Hindlimb muscle (tissue), 1 donor: ENCODE measurements at regions not wholly inside any gene's neighbourhood (a gene's known extent, or its start where the extent isn't known, plus 50 kb on each side); places are given as distances from the start of the nearest gene placed in this dataset.
"Not testable (repeated sequence)": the region's sequence is repeated elsewhere in the genome, so short reads cannot be mapped to it uniquely, and the experiment has no call there.

Experiments
- DNase-seq: peaks from one replicate; pipeline ENCODE4 v3.0.0-alpha.2; 2013

DNA sequence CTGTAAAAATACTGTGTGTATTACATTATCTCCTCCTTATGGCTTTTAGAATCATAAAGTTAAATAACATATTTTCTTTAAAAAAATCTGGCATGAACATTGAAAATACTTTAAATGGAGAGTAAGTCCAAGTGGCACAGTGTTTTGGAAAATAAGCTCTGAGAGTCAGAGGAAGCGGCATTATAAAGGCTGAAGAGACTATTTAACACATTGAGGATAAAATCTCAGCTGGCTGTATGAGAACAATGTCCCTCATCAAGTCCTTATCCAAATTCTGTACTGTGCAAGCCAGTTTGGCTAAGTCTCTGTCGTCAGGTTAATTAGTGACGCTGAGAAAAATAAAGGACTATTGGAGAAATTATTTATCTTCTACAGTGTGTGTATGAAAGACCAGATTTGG lies 245.5 kb downstream of the MFSD1 start:
- DNase-seq = no peak

DNA sequence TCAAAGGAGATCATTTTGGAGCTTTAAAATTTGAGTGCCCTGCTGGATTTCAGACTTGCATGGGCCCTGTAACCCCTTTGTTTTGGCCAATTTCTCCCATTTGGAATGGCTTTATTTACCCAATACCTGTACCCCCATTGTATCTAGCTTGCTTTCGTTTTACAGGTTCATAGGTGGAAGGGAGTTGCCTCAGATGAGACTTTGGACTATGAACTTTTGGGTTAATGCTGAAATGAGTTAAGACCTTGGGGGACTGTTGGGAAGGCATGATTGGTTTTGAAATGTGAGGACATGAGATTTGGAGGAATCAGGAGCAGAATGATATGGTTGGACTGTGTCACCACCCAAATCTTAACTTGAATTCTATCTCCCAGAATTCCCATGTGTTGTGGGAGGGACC lies 250.6 kb downstream of the MFSD1 start:
- DNase-seq = not testable (repeated sequence)

DNA sequence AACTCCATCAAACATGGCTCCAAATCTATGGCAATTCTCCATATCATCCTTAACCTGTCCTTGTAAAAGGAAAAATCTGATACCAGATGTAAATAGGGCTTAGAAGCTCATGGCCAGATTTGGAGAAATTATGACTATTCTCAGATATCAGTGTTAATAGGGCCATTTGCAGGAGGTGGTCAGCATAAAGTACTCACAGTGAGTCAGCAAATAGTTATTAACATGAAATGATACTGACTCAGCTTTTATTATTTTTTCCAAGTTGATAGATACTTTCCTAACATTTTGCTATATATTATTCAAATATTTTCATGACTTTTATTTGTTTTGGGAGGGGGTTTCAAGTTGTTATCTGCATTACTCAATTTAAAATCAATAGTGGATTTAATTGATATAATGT lies 255.8 kb downstream of the MFSD1 start:
- DNase-seq = no peak

DNA sequence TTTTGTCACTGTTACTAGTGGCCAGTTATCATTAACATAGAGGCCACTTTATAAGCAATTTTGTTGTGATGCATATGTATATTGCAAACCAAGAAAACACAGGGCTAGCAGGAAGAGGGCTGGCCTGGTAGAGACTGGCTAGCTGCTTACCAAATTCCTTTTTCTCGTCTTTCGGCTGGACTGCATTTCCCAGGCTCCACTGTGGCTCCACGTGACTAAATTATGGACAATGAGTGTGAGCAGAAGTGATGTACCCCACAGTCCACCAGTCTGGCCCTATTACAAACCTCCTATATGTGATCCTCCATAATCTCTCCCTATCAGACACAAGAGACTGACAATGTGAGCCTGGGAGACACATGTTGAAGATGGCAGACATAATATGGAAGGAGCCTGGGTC lies 257.0 kb downstream of the MFSD1 start:
- DNase-seq = no peak

DNA sequence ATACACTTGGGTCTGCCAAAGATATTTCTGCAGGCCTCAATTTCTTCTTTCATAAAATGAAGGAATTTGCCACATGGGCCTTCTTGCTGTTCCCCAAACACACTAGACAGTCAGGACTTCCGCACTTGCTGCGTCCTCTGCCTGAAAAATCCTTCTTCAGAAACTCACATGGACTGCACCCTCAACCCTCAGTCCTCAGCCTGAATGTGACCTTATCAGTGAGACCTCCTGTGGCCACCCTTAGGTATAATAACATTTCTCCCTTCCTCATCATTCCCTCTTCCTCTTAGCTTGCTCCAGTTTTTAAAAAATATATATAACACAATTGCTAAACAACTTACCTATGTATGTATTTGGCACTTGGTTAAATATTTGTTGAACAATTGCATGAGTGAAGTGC lies 257.5 kb downstream of the MFSD1 start:
- no peak for DNase-seq

DNA sequence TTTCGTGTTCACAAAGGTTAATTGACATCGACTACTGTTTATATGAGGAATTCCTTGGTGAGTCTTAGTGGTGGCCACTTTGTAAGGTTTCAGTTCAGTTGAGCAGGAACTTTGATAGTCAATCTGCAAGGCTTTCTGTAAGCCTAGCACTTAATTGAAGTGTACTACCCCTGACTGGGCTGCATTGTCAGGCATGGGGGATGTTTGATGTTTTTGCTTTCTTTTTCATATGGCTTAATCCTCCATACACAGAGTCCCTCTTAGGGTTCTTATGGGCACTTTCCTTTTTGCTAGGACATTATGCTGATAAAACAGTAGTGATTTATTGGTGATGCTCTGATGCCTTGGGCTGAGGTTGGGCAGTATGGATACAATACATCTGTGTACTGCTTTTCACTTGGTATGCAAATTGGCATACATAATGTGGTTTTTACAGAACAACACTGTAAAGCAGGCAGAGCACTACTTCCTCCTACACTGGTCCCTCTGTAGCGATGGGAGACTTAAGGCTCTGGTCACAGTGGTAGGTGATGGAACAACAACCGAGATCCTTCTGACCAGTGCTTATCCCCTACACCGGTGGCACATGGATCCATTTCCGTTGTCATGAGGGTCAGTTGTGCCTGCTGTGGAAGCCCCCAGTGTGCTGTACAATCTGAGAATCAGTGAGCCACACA lies 261.0 kb downstream of the MFSD1 start:
- no peak for DNase-seq

DNA sequence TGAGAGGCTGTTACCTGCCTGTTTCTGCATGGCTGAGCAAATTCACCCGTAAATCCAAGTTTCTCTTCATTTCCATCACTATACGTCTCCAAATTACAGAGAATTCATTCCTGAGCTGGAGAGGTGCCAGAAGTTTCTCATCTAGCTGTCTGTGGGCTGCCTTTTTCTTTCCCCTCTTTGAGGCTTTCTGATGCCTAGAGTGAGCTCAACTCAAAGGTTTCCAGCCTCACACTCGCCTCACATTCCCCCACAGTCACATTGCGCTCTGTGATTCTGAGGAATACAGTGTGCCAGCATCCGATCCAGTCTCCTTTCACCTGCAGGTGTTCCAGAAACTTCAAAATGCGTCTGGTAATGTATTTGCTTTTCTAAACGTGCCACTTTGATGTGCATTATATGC lies 267.2 kb downstream of the MFSD1 start, which contains the start of gene IQCJ:
Gene IQCJ, plus strand, starts transcription at position 229 of the 400 bp plus-strand sequence.
- no peak for DNase-seq

DNA sequence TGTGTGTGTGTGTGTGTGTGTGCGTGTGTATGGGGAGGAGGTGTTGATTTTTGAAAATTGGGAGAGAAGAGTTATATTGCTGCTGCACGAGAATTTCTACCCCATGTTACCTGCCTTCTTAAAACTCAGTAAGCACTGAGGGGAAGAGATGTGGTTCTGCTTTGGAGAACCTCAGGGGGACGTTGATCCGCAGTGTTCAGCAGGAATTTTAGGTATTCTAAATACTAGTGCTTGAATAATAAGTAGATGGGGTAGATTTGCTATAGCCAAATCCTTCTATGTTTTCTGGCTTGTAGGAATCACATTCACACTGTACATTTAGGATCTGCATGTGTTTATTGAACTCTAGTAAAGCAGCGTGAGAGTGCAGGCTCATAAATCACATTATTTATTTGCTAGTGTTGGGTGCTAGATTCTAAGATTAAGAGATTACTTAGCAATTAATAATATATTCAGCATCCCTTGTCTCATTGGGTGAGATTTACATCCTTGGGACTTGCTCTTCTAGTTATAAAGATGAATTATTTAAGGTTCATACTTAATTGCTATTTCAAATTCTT lies 268.1 kb downstream of the MFSD1 start:
- no peak for DNase-seq

DNA sequence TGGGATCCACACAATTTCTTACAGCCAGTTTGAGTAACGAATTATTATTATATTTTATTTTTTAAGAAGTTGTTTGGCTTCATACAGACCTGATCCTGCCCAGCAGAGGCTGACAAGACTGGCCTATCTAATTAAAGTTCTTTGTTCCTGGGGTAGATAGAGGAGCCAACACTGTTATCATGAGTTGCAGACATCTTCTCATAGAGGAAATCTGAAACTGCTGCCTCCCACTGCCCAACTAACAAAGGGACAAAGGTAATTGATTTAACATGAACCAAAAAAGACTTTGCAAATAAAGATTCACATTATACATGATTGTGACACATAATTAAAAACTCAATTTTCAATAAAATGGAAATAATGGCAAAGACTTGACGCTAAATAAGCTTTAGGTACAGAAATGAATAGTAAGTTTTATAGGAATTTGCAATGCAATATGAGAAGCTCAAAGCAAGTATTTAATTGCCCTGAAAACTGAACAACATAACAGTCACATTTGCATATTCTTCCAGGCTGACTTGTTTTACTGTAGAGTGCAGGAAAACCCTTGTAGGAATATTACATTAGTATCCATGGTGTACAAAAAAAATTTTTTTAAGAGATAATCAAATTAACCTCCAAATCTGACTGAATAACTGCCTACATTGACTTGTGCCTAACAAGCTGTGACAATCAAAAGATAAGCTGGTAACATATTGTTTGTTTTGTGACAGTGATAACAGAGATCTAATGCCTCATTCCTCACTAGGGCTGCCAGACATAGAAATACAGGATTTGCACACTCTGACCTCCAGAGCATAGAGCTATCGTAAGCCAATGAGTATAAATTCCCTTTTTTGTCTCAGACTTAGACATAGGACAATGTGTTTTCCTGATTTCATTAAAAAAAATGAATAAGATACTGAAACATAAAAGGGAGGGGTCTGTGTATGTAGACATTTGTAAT lies 273.2 kb downstream of the MFSD1 start:
- DNase-seq = no peak

DNA sequence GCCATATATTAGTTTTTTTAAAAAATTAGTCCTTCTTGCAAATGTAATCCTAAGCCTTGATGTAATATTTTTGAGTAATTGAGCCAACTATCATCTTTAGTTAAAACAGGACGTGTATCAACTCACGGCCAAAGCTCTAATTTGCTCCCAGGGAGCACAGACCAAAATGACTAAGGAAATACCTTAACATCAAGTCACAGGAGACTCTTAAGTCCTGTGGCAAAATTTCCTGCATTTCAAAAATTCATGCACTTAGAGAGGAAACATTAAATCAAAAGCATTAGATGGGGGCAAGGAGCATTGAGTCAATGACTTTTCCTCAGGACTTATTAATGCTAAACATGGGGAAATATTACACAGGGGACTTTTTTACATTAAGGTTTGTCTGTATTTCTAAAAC lies 276.0 kb downstream of the MFSD1 start:
- DNase-seq = no peak

DNA sequence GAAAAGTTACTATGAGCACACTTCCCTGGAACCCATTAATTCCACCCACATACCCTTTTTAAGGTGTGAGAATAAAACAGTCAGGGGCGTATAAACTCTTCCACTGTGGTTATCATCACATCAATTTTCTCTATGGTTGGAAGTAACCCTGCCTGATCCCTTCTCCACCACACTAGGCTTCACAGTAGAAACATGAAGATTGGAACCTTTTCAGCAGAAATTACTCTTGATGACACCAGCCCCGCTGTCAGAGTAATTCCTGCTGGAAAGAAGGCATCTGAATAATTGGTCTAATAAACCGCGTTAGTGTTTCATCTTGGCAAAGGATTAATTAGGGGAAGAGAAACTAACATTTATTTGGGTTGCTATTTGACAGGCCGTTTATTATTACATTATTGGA lies 278.4 kb downstream of the MFSD1 start:
- DNase-seq = no peak

DNA sequence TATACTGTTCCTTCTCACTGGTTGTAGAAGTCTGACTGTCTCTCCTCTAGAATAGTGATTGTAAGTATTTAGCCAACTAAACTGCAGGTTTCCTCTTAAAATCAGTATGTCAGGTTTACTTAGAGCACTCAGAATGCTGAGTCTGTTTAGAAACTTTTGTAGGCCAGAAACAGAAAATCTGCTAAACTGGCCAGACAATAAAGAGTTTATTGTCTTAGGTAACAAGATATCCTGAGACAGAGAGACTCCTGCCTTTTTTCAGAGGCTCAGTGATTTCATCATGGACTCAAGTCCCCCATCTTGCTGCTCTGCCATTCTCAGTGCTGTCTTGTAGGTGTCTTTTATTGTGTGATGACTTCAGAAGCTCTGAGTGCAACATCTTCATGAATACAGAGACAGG lies 279.0 kb downstream of the MFSD1 start:
- no peak for DNase-seq

DNA sequence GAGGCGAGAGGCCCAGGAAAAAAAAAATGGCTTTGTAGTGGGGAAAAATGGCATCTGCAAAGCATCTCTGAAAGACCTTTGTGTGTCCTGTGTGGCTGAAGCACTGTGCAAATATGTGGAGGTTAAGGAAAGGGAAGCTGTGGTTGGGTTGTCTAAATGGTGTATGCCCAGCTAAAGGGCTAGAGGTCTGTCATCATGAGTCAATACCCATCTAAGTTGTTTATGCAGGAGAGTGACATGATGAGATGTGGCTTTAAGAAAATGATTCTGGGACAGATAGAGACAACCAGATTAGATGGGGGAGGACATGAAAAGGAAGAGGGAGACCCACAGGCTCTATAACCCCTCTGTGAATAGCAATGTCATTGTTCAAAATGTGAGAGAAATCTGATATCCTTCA lies 280.7 kb downstream of the MFSD1 start:
- no peak for DNase-seq

DNA sequence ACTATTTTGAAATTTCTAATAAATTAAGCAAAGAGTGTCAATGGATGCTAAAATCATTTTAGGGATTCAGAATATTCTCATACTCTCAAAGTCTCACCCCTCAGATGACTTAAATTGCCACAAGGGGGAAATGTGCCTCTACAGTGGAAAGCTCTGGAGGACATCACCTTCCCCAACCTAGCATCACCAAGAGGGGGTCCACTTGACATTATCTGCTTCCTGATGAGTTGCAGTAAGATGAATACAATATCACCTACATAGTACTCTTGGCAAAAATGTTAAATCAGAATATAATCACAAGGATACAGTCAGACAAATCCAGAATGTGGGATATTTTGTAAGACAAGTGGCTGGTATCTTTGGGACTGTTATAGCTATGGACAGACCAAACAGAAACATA lies 290.1 kb downstream of the MFSD1 start:
- no peak for DNase-seq

DNA sequence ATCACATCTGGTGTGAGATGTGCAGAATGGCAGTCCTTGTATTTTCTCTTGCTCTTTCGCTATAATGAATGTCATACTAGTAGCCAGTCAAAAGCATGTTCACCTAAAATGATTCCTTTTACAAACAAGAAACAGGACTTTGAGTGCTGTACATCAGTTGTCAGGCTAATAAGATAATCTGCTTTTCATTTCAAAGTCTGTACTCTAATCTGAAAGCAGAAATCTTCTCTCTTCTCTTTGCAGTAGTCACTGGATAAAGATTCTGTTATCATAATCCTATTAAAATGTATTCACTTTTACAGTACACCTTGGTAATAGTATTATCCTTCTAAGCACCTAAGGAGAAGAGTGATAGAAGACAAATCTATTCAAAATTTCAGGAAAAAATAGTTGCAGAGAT lies 300.1 kb downstream of the MFSD1 start:
- DNase-seq = no peak

DNA sequence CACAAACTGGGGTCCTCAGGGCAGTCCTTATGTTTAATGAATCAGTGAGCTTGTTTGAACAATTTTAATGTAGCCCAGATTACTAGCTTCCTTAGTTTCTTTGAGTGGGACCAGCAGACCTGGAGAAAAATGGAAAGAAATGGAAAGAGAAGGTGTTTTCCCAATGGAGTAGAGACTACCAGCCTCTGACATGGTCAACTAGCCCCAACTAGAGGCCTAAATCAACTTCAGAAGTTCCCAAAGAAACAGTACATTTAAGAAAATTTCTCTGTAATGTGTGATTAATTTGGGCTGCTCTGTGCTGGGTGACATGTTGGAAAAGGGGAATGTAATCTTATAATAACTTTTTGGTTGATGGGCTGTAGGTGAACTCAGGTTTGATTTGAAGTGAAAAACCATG lies 310.9 kb downstream of the MFSD1 start:
- DNase-seq = no peak

DNA sequence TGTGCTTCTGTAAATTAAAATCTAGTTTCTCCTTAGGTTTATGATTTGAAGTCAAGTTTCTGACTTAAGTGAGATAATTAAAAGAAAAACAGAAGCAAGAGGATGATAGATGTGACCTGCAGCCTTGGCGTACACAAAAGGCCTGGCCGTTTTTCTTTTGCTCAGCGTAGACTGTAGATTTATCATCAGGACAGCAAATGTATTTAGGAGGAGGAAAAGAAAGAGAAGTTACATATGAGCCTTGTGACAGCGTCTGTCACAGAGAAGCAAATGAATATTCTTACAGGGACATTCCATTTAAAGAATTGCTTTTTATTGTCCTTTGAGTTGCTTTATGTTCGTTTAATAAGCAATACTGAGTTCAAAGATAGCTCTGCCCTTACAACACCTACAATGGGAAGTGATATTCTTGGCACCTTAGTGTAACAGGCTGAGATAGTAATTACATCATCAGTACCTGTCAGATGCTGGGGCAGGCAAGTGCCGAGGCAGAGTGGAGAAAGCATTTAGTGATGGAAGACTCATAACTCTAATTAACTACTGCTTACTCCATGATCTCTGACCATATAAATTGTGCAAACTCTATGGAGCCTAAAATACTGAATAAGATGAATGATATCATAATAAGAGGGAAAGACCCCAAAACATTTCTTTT lies 311.5 kb downstream of the MFSD1 start:
- no peak for DNase-seq

DNA sequence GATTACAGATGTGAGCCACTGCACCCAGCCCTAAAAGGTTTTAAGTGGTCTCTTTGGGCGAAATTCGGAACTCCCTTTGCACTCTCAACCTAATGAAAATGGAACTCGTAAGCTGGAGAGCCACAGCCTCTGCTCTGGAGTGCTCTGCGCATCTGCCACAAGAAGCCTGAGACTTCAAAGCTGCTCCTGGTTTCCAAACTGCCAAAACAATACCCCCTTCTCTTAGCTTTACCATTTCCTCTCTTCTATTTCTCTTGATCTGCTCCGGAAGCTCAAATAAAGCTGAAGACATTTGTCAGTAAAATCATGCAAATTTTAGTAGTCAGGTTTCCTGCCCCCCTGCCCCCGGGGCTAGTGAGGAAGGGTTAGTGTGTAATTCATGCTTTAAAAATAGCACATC lies 312.7 kb downstream of the MFSD1 start:
- no peak for DNase-seq

DNA sequence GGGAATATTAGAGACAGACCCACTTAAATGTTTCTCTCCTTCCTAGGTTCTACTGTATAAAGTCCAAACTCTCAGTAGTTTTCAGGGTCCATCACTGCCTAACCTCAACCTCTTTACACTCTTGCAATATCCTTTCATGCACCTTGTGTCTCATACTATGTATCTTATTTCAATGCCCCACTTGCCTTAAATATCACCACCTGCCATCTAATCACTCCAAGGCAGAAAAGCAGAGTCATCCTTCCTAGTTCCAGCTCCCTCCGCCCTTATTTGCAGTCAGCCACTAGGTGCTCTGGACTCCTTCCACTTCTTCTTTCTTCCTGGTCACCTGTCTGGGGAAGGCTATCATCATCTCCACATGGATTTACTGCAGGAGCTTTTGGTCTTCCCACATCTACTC lies 322.0 kb downstream of the MFSD1 start:
- no peak for DNase-seq

DNA sequence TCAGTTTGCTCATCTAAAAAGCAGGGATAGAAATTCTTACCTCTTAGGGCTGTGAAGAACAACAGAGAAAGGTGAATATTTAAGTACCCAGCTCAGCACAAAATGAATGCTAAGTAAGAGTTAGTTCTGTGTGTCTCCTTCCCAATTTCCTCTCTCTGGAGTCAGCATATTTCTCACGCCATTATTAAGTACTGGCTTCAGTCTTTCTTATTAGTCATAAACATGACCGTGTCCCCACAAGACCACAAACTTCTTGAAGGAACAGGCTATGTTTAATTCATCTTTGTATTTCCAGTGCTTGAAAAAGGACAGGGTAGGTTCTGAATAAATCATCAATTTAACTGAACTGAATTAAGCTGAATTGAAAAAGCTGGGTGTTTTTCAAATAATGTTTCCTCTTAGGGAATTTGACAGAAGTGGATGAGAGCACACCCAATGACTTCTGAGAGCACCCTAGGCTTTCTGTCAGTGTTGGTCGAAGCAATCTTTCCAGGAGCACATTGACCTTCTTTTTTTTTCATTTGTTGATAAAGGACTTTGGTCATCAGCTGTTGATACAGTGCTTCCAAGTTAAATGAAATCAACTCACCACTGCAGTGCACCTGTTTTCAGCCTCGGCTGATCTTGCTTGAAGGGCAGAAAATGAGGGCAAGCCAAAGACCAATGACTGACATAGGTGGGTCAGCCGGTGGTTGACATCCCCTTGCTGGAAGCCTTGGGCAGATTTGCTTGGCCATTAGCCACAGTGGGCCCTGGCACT lies 324.6 kb downstream of the MFSD1 start:
- DNase-seq = no peak

DNA sequence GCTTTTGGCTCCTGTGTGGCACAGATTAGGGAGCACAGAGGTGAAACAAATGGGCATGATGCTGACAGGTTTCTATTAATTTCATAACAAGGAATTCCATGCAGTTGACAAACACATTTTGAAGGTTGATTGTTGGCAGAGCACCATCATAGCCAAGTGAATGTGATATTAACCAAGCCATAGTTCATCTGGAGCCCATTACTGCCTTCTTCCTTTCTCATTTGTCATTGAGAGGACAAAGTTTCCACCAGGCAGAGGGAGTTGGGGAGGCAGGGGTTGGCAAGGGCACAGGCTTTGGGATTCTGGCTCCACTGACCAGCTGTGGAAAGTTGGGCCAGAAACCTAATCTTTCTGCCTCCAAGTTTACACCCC lies 325.2 kb downstream of the MFSD1 start:
- no peak for DNase-seq

DNA sequence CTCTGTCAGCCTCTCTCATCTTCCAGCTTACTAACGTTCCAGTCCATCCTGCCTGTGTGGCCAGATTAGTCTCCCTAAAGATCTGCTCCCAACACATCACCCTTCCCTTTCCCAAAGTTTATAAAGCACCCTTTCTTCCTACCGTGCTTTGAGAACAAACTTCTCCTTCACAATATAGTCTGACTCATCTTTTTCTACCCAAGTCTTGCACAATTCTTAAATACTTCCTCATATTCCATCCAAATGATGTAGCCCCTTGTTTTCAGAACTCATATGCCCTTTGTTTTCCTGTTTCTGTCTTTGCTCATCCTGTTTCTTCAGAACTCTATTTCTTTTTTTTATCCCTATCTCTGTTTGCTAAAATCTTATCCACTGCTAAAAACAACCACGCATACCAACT lies 326.8 kb downstream of the MFSD1 start:
- no peak for DNase-seq

DNA sequence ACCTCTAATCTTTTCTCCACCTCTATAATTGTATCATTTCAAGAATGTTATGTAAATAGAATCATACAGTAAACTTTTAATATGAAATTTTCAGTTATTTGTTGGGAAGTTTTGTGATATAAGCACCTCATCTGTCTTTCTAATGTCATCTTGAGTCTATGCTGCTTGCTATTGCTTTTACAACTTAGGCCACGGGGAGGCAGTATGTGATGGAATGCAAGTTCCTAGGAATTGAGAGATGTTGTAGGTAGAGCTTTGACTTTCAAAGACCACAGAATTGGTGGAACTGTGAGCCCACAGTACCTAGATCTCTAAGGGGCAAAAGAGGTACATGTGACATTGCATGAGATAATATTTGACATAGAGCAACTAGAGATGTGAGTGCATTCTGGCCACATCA lies 328.3 kb downstream of the MFSD1 start:
- no peak for DNase-seq
